Pancreas (tissue), 10 donors: ENCODE measurements at regions not wholly inside any gene's neighbourhood (a gene's known extent, or its start where the extent isn't known, plus 50 kb on each side); places are given as distances from the start of the nearest gene placed in this dataset.
A peak's percentile ranks its signal among the peaks of the same experiment; 100 is the strongest.

Experiments used
- ATAC-seq, 4 donors: fragments of 200-7000 bp; cut with Tn5 transposase; one replicate each; pipeline versions ENCODE4 v1.8.0 to v1.9.1; 2020; ENCODE audit warnings: mild to moderate bottlenecking in 4 of 4, moderate library complexity in 4 of 4
- DNase-seq, 6 donors: peaks; one replicate each; pipeline ENCODE4 v3.0.0-alpha.2; 2020
- FAIRE-seq: peaks from 2 replicates; lab custom pipeline; 2012; peaks lifted over from hg19 to GRCh38; lab: Jason Lieb, UNC
- H3K27ac ChIP-seq, 4 donors: fragments of 200-600 bp; sonication (generic); 1 replicate in 3 of 4; 2 replicates in 1 of 4; pipeline versions ENCODE4 v1.5.0 to v1.8.0; 2020
- H3K27me3 ChIP-seq, 4 donors: fragments of 200-600 bp; one replicate each; pipeline ENCODE4 v1.8.0; 2021
- H3K36me3 ChIP-seq, 3 donors: fragments of 200-600 bp; sonication (generic) in 1 of 3; one replicate each; pipeline versions ENCODE4 v1.5.0 to v1.8.0; 2020 to 2021
- H3K4me1 ChIP-seq, 3 donors: fragments of 200-600 bp; one replicate each; pipeline ENCODE4 v1.8.0; 2021
- H3K4me3 ChIP-seq, 4 donors: fragments of 200-600 bp; sonication (generic) in 2 of 4; one replicate each; pipeline versions ENCODE4 v1.5.0 to v1.8.0; 2020 to 2021
- H3K9me3 ChIP-seq, 4 donors: fragments of 200-600 bp; one replicate each; pipeline ENCODE4 v1.8.0; 2021
- CTCF ChIP-seq, 4 donors: fragments of 200-600 bp; sonication (generic) in 3 of 4; IDR thresholded peaks; one replicate each; pipeline versions ENCODE4 v1.5.0 to v1.8.0; 2021; ENCODE audit warnings: antibody characterized with exemption in 4 of 4
- WGBS, 2 donors: extraction: QIAGEN DNeasy Blood & Tissue Kit; methylation state at CpG; one replicate each; pipeline ENCODE4 v1.1.7; 2013; 5-methylcytosine and 5-hydroxymethylcytosine counted together
- intact Hi-C, 3 donors: fragments of 100-400 bp; cut with DNase I; formaldehyde crosslinking; loops; one replicate each; pipeline versions ENCODE4 v1.11.1 to v1.14.2; 2022
- donor health status: healthy with polysubstance abuse.
- donor health status: DM: no; HTN: no; CAD: no; lungs with moderate emphysema.
- donor health status: DM: no; HTN: no; CAD: no.
- donor health status: control.
- donor health status: control.
- donor health status: Bipolar disorder and iron deficiency.
- donor health status: DM: yes; HTN: yes; CAD: no.
- donor health status: DM: no; HTN: no; CAD: no.
- donor health status: DM: no; HTN: no; CAD: no.
- donor health status: DM: yes; HTN: yes; CAD: no.

- Histone ChIP-seq H3K4me3 (no peak overlapping the region), H3K27ac (no peak overlapping the region), H3K9me3 (no peaks in the 10 kb centered on the region), H3K36me3 (no peaks in the 10 kb centered on the region), H3K4me1 (no peaks in the 10 kb centered on the region), H3K27me3 (no peaks in the 10 kb centered on the region)
- no peak for TF ChIP-seq CTCF (IDR thresholded peaks at IDR 0.05)
- ATAC-seq (no peak), FAIRE-seq (no peak), DNase-seq (peak in 2 of 6 donors; percentile 43 to 50)
- intact Hi-C loops = no loop called here
- 87% methylated on average over 15 of the region's 15 CpGs for WGBS, 2 donors
Measured at GRCh38 chr11:70523384-70524095, 125.2 kb downstream of the CTTN start.

GRCh38 chr11:70524096-70524922 lies 126.0 kb downstream of the CTTN start:
- no peaks in the 10 kb centered on the region for H3K4me1 ChIP-seq
- WGBS, 2 donors = 78 to 81% methylated on average over 21 of the region's 21 CpGs
- H3K4me3 ChIP-seq = no peak overlapping the region
- intact Hi-C loops = no loop called here
- no peaks in the 10 kb centered on the region for H3K9me3 ChIP-seq
- no peaks in the 10 kb centered on the region for H3K36me3 ChIP-seq
- no peak overlapping the region for H3K27ac ChIP-seq
- peak in 2 of 6 donors; percentile 11 to 31 for DNase-seq
- no peaks in the 10 kb centered on the region for H3K27me3 ChIP-seq
- no peak for FAIRE-seq
- no peak for TF ChIP-seq CTCF (IDR thresholded peaks at IDR 0.05)
- ATAC-seq = peak in 1 of 4 donors; percentile 26

- no peaks in the 10 kb centered on the region for H3K27me3 ChIP-seq
- FAIRE-seq = no peak
- no peak for TF ChIP-seq CTCF (IDR thresholded peaks at IDR 0.05)
- peak in 2 of 6 donors; percentile 32 to 45 for DNase-seq
- 76 to 79% methylated on average over 9 of the region's 9 CpGs for WGBS, 2 donors
- H3K36me3 ChIP-seq = no peaks in the 10 kb centered on the region
- H3K9me3 ChIP-seq = no peaks in the 10 kb centered on the region
- no peak overlapping the region for H3K4me3 ChIP-seq
- H3K4me1 ChIP-seq = no peaks in the 10 kb centered on the region
- peak in 1 of 4 donors; percentile 9 for ATAC-seq
- intact Hi-C loops = no loop called here
- H3K27ac ChIP-seq = no peak overlapping the region
Measured at GRCh38 chr11:70525006-70525405, 126.7 kb downstream of the CTTN start.

- peak in 2 of 6 donors; percentile 21 to 29 for DNase-seq
- ATAC-seq = no peak
Measured at GRCh38 chr11:70525466-70525865, 127.1 kb downstream of the CTTN start.

More at GRCh38 chr11:70525466-70525865, 127.1 kb downstream of the CTTN start:
- Histone ChIP-seq H3K9me3 (no peaks in the 10 kb centered on the region), H3K27me3 (no peaks in the 10 kb centered on the region), H3K27ac (no peak overlapping the region), H3K4me3 (no peak overlapping the region), H3K4me1 (no peaks in the 10 kb centered on the region), H3K36me3 (no peaks in the 10 kb centered on the region)
- TF ChIP-seq CTCF (IDR thresholded peaks at IDR 0.05) = no peak
- WGBS, 2 donors = 84 to 90% methylated on average over 7 of the region's 7 CpGs
- intact Hi-C loops = no loop called here
- FAIRE-seq = no peak
